ENCODE measurements at regions not wholly inside any gene's neighbourhood (a gene's known extent, or its start where the extent isn't known, plus 50 kb on each side); places are given as distances from the start of the nearest gene placed in this dataset.

DNA sequence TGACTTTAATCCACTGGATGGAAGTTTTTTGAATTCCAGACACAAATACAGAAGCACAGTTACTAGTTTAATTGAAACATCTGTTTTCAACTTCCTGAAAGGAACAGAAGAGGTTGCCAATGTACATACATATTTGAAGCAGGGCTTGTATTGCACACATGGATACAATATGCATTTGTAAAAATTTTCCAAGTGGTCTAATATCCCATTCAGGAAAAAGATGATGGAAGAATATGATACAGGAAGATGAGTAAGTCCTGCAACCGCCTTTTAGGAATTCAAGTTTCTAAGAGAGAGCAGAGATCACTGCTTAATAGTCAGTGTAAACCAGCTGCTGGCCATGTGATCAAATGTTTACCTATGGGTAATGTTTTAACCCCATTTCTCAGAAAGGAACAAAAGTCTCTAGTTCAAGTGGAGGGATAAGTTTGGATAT, 265.4 kb downstream of the TRIB2 start (continued):
- TF ChIP-seq BCL6 (CRISPR knock-in tag; IDR thresholded peaks at IDR 0.05) (peak; percentile 87), ZNF629 (CRISPR knock-in tag; conservative IDR thresholded peaks at IDR 0.05) (peak; percentile 65), NFIC (IDR thresholded peaks at IDR 0.05; ENCODE audit: low read length) (0 out of 2 replicates have a peak, but pooled peaks have one; percentile 25), EHMT2 (IDR thresholded peaks at IDR 0.05; ENCODE audit: borderline replicate concordance, low read depth, low read length) (no peak), AGO1 (IDR thresholded peaks at IDR 0.05; ENCODE audit: low read depth, low read length, poor library complexity, severe bottlenecking) (no peak), RARA (CRISPR knock-in tag; IDR thresholded peaks at IDR 0.05) (peak; percentile 39; the same call in 1 of the 2 replicates), CCAR2 (optimal IDR thresholded peaks at IDR 0.05; ENCODE audit: low read depth, low read length) (no peak), ZNF343 (CRISPR knock-in tag; IDR thresholded peaks at IDR 0.05) (no peak), SMAD1 (CRISPR knock-in tag; IDR thresholded peaks at IDR 0.05; ENCODE audit: borderline replicate concordance, low read depth) (no peak)
- TF ChIP-seq, protein P1, sequence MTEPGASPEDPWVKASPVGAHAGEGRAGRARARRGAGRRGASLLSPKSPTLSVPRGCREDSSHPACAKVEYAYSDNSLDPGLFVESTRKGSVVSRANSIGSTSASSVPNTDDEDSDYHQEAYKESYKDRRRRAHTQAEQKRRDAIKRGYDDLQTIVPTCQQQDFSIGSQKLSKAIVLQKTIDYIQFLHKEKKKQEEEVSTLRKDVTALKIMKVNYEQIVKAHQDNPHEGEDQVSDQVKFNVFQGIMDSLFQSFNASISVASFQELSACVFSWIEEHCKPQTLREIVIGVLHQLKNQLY (CRISPR knock-in tag; IDR thresholded peaks at IDR 0.05): peak; percentile 68; the same call in 1 of the 2 replicates
- TF ChIP-seq, protein P2, sequence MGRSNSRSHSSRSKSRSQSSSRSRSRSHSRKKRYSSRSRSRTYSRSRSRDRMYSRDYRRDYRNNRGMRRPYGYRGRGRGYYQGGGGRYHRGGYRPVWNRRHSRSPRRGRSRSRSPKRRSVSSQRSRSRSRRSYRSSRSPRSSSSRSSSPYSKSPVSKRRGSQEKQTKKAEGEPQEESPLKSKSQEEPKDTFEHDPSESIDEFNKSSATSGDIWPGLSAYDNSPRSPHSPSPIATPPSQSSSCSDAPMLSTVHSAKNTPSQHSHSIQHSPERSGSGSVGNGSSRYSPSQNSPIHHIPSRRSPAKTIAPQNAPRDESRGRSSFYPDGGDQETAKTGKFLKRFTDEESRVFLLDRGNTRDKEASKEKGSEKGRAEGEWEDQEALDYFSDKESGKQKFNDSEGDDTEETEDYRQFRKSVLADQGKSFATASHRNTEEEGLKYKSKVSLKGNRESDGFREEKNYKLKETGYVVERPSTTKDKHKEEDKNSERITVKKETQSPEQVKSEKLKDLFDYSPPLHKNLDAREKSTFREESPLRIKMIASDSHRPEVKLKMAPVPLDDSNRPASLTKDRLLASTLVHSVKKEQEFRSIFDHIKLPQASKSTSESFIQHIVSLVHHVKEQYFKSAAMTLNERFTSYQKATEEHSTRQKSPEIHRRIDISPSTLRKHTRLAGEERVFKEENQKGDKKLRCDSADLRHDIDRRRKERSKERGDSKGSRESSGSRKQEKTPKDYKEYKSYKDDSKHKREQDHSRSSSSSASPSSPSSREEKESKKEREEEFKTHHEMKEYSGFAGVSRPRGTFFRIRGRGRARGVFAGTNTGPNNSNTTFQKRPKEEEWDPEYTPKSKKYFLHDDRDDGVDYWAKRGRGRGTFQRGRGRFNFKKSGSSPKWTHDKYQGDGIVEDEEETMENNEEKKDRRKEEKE (IDR thresholded peaks at IDR 0.05): no peak

DNA sequence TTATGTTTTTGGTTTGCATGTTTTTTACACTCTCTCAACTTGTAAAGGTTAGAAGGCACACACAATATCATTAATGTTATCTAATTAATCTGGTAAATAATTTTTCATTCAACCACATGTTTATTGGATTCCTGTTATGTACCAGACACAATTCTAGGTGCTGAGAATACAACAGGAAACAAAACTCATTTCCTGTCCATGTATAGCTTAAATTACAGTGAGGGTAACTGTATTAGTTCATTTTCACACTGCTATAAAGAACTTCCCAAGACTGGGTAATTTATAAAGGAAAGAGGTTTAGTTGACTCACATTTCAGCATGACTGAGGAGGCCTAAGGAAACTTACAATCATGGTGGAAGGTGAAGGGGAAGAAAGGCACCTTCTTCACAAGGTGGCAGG, 270.5 kb downstream of the TRIB2 start:
- Histone ChIP-seq H3K4me2 (ENCODE audit: low read depth, low read length) (no peak overlapping the region), H3K27me3 (ENCODE audit: control insufficient read depth in 1 of 2, insufficient read depth in 2 of 2, low read length in 2 of 2) (no peaks in the 10 kb centered on the region), H3K4me1 (ENCODE audit: insufficient read depth, low read length) (peaks cover 10% of the 10 kb centered on the region), H3K9ac (ENCODE audit: insufficient read depth, low read depth, low read length) (no peak overlapping the region), H3K9me3 (ENCODE audit: low read length) (no peaks in the 10 kb centered on the region), H4K20me1 (ENCODE audit: insufficient read depth, low read length) (no peaks in the 10 kb centered on the region), H2AFZ (ENCODE audit: low read length) (no peak overlapping the region), H3K36me3 (replicated peaks in 1 of 2; ENCODE audit: control insufficient read depth in 1 of 2, insufficient read depth in 2 of 2, low read length in 2 of 2) (no peaks in the 10 kb centered on the region), H3K79me2 (ENCODE audit: insufficient read depth, low read length) (no peaks in the 10 kb centered on the region), H3K4me3 (replicated peaks in 1 of 3; ENCODE audit: insufficient read depth in 1 of 3, low read depth in 2 of 3, low read length in 3 of 3) (no peak overlapping the region), H3K27ac (ENCODE audit: extremely low read length, insufficient read depth, low read length) (no peak overlapping the region)
- DNase-seq (ENCODE audit: low spot score) (no peak), ATAC-seq (no peak), FAIRE-seq (no peak)
- ChIA-PET POLR2A (no interaction called here), CTCF (ENCODE audit: low intra/inter-chr PET ratio, low total read pairs) (no interaction called here)
- intact Hi-C loops (cut with micrococcal nuclease; ENCODE audit: unreplicated experiment): no loop called here
- BruUV-seq (replicated peaks): no TSS peak
- in situ Hi-C loops (cut with HindIII; ENCODE audit: extremely low pct_ligation_motif_present, low pct_unique_long_range_greater_than_20kb): no loop called here
- TF ChIP-seq ARHGAP35 (CRISPR knock-in tag; IDR thresholded peaks at IDR 0.05; ENCODE audit: borderline replicate concordance) (no peak), JDP2 (CRISPR knock-in tag; IDR thresholded peaks at IDR 0.05; ENCODE audit: borderline replicate concordance) (no peak), ZNF253 (CRISPR knock-in tag; IDR thresholded peaks at IDR 0.05; ENCODE audit: borderline replicate concordance) (no peak)

All from HepG2 (cell line).